ENCODE measurements at regions not wholly inside any gene's neighbourhood (a gene's known extent, or its start where the extent isn't known, plus 50 kb on each side); places are given as distances from the start of the nearest gene placed in this dataset.

DNA sequence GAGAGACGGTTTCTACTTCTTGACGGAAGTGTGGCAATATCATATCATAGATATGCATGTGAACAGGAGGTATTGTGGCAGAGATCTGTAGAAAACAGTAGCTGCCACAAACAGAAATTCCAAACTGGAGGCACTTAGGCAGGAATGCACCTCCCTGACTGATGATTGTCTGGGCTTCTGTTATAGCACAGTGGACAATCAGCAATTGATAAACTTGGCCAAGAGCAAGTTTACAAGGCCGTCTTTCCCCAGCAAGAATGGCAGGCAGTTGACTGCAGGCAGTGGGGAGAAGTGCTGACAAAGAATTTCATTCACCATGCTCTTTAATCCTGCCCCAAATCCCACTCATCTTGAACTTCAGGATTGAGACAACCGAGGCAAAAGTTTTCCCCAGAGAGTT lies 114.4 kb upstream of the STOX2 start:
- Histone ChIP-seq H3K27ac (no peak overlapping the region), H3K4me1 (ENCODE audit: low read depth) (no peaks in the 10 kb centered on the region), H3K36me3 (no peaks in the 10 kb centered on the region), H3K4me3 (no peak overlapping the region), H3K9me3 (ENCODE audit: low read depth) (no peaks in the 10 kb centered on the region), H3K27me3 (peaks cover under 1% of the 10 kb centered on the region)
- peak in 1 of 2 donors; percentile 37 for DNase-seq (ENCODE audit: low read depth in 1 of 2, low spot score in 1 of 2)
- TF ChIP-seq, protein P1, sequence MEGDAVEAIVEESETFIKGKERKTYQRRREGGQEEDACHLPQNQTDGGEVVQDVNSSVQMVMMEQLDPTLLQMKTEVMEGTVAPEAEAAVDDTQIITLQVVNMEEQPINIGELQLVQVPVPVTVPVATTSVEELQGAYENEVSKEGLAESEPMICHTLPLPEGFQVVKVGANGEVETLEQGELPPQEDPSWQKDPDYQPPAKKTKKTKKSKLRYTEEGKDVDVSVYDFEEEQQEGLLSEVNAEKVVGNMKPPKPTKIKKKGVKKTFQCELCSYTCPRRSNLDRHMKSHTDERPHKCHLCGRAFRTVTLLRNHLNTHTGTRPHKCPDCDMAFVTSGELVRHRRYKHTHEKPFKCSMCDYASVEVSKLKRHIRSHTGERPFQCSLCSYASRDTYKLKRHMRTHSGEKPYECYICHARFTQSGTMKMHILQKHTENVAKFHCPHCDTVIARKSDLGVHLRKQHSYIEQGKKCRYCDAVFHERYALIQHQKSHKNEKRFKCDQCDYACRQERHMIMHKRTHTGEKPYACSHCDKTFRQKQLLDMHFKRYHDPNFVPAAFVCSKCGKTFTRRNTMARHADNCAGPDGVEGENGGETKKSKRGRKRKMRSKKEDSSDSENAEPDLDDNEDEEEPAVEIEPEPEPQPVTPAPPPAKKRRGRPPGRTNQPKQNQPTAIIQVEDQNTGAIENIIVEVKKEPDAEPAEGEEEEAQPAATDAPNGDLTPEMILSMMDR (IDR thresholded peaks at IDR 0.05; ENCODE audit: low read depth, low read length), result no peak

DNA sequence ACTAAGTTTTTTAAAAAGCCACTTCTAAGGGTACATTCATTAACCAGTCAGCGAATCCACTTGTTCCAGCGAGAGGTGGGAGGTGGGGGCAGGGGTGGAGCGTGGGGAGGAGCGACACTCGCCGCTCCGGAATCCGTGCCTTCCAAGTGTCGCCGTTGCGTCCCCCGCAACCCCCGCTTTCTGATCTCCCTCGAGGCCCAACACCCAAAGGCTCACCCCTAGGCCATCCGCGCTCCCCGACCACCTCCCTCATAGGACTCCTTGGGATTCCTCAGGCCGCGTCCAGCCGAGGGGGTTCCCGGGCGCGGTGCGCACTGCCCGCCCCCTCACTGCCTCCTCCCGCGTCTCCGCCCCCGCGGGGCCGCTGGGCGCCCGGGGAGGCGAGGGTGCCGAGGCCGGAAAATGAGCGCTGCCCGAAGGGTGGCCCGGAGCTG lies 108.1 kb upstream of the STOX2 start:
- TF ChIP-seq, protein P1 (IDR thresholded peaks at IDR 0.05; ENCODE audit: low read depth, low read length), result no peak
- Histone ChIP-seq H3K9me3 (ENCODE audit: low read depth) (no peaks in the 10 kb centered on the region), H3K27me3 (peaks cover 59% of the 10 kb centered on the region), H3K4me1 (ENCODE audit: low read depth) (no peaks in the 10 kb centered on the region), H3K27ac (no peak overlapping the region), H3K4me3 (peak overlapping the region; percentile 50), H3K36me3 (no peaks in the 10 kb centered on the region)
- peak in 1 of 2 donors; percentile 24 for DNase-seq (ENCODE audit: low read depth in 1 of 2, low spot score in 1 of 2)

DNA sequence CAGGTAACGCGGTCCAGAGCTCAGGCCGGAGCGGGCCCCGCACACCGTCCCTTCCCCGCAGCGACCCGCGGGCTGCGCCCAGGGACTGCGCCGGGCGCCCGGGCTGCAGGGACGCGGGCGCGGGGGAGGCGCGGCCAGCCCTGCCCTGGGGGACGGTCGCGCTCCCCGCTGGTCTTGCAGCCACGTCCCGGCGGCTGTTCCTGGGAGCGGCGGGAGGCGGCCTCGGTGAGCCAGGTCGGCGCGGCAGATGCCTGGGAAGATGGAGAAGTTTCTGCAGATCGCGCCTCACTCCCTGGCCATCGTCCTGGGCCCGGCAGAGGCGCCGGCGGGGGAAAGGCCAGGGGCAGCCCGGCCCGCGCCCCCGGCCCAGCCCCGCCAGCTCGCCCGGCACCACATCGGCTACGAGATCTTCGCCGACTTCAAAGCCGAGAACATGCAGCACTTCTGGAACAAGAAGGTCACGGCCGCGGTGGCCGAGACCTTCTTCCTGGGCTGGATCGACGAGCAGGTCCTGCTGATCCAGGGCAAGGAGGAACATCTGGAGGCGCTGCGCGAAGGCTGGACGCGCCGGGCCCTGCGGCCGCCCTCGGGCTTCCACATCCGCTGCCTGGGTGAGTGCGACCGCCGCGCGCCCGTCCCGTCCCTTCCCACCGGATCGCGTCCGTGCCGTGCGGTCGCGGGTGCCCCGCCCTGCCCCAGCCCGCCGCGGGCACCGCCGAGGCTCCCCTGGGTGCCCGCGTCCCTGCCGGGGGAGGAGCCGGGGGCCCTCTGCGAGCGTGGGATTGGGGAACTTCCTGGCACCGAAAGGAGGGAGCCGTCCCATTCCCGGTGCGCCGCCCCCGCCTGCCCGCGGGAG lies 107.4 kb upstream of the STOX2 start:
- Histone ChIP-seq H3K27ac (no peak overlapping the region), H3K4me1 (ENCODE audit: low read depth) (no peaks in the 10 kb centered on the region), H3K9me3 (ENCODE audit: low read depth) (no peaks in the 10 kb centered on the region), H3K36me3 (no peaks in the 10 kb centered on the region), H3K27me3 (peaks cover 59% of the 10 kb centered on the region), H3K4me3 (peak overlapping the region; percentile 50)
- DNase-seq (ENCODE audit: low read depth in 1 of 2, low spot score in 1 of 2), result peak; percentile 29 to 53
- TF ChIP-seq, protein P1 (IDR thresholded peaks at IDR 0.05; ENCODE audit: low read depth, low read length), result no peak

DNA sequence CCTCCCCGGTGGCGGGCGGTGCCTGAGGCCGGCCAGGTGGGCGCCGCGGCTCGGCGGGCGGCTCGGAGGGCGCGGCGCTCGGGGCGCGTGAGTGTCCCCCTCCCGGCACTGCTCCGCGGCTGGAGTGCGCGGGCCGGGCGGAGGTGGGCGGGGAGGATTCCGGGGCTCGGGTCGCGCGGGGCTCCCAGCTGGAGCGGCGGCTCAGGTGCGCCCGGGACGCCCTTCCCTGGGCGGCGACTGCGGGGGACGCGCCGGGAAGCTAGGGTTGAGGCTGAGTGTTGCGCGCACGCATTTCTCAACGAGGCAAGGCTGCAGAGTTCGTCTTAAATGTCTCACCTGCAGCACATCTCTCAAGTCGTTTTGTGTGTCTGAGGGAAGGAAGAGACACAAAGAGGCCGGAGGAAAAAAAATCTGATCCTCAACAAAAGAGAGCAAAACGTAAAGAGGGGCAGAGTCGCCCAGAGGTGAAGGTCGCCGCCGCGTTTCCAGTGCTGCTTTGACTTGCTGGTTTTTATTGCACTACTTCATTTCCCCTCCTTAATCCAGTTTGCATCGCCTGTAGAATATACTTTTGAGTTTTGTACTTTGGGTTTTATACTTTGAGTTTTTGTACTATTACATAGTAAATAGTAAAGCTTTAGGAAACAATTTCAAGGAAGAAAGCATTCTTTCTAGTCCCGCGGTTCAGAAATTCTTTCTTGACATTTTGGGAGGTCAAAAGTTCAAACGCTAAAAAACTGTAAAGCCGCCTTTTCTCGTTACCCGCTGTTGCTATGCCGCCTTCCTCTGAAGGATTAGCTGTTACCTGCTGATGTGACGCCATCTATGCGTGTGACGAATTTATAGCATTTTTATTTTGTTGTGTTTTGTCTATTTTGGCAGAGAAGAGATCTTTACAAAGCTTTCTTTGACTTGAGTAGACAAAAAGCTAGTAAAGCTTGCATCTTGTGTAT lies 106.5 kb upstream of the STOX2 start:
- peak in 1 of 2 donors; percentile 44 for DNase-seq (ENCODE audit: low read depth in 1 of 2, low spot score in 1 of 2)
- Histone ChIP-seq H3K27ac (no peak overlapping the region), H3K9me3 (ENCODE audit: low read depth) (no peaks in the 10 kb centered on the region), H3K36me3 (no peaks in the 10 kb centered on the region), H3K4me3 (peak overlapping the region; percentile 50), H3K4me1 (ENCODE audit: low read depth) (no peaks in the 10 kb centered on the region), H3K27me3 (peaks cover 59% of the 10 kb centered on the region)
- TF ChIP-seq, protein P1 (IDR thresholded peaks at IDR 0.05; ENCODE audit: low read depth, low read length), result no peak

DNA sequence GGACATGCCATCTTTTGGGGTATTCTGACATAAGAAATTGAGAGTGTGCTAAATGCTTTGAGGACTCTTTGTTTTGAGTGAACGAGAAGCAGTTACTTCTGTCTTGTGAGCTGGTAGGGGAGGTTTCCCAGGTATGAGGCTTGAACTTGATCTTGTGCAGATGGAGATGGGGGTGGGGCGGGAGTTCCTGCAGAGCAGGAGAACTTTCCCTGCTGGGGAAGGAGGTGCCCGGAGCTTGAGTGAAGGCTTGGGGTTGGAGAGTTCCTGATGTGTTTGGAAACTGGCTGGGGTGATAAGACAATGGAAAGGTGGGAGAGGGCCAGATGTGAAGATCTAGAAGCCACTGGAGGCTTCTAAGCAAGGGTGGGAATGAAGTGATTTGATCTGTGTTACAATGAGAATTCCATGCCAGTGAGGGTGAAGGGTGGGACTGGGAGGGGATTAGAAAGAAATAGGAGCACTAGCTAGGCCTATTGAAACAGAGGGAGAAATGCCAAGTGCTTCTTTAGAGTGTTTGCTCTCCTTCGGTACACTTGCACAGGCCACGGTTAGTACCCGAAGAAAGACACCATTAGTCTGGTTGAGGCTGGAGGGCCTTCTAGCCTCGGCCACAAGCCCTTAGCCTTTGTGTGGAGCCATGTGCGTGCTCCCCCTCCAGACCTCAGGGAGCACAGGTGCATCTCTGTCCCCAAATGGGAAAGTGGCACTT lies 103.5 kb upstream of the STOX2 start:
- no peak for DNase-seq (ENCODE audit: low read depth in 1 of 2, low spot score in 1 of 2)
- Histone ChIP-seq H3K36me3 (no peaks in the 10 kb centered on the region), H3K27ac (no peak overlapping the region), H3K9me3 (ENCODE audit: low read depth) (no peaks in the 10 kb centered on the region), H3K4me1 (ENCODE audit: low read depth) (no peaks in the 10 kb centered on the region), H3K4me3 (no peak overlapping the region), H3K27me3 (peaks cover 50% of the 10 kb centered on the region)
- TF ChIP-seq, protein P1 (IDR thresholded peaks at IDR 0.05; ENCODE audit: low read depth, low read length), result no peak
